OCI-LY7 (cell line): ENCODE measurements at regions not wholly inside any gene's neighbourhood (a gene's known extent, or its start where the extent isn't known, plus 50 kb on each side); places are given as distances from the start of the nearest gene placed in this dataset.

ENCODE experiments used
- CTCF ChIP-seq: fragments of 200-600 bp; sonication (generic); conservative IDR thresholded peaks from 2 replicates; pipeline ENCODE4 v1.5.1; 2014; ENCODE audit warnings: mild to moderate bottlenecking, antibody characterized with exemption, low read length, moderate library complexity, mixed read lengths
- EZH2phosphoT487 ChIP-seq: fragments of 200-600 bp; sonication (generic); IDR thresholded peaks from 2 replicates; pipeline ENCODE4 v1.6.1; 2018; ENCODE audit warnings: low read depth, borderline replicate concordance, mild to moderate bottlenecking, mixed run types, antibody characterized with exemption, low read length, moderate library complexity, mixed read lengths

GRCh38 chr2:239751679-239752355 is 273.3 kb downstream of the NDUFA10 start:
- no peak for TF ChIP-seq CTCF
- no peak for TF ChIP-seq EZH2phosphoT487
